GM12873 (cell line): ENCODE measurements at regions not wholly inside any gene's neighbourhood (a gene's known extent, or its start where the extent isn't known, plus 50 kb on each side); places are given as distances from the start of the nearest gene placed in this dataset.

ENCODE experiments used
- CTCF ChIP-seq: IDR thresholded peaks from 2 replicates; pipeline ENCODE4 v1.5.1; 2012; ENCODE audit warnings: low read depth, mild to moderate bottlenecking, moderate library complexity, low read length, control low read depth; ENCODE audit not compliant: insufficient read depth; ENCODE audit errors: missing control alignments

GRCh38 chrX:145484740-145485139 lies 237.4 kb downstream of the SPANXN1 start:
- no peak for TF ChIP-seq CTCF

GRCh38 chrX:145502670-145503069 lies 255.4 kb downstream of the SPANXN1 start:
- no peak for TF ChIP-seq CTCF

GRCh38 chrX:145506214-145506613 lies 258.9 kb downstream of the SPANXN1 start:
- TF ChIP-seq CTCF: no peak

- no peak for TF ChIP-seq CTCF
These were observed 277.6 kb downstream of the SPANXN1 start for GRCh38 chrX:145524931-145525330.

GRCh38 chrX:145532176-145532780 lies 285.0 kb downstream of the SPANXN1 start:
- TF ChIP-seq CTCF: no peak

GRCh38 chrX:145533534-145533933 lies 284.1 kb upstream of the SLITRK2 start:
- no peak for TF ChIP-seq CTCF

GRCh38 chrX:145549496-145549895 lies 268.1 kb upstream of the SLITRK2 start:
- TF ChIP-seq CTCF: no peak

GRCh38 chrX:145552643-145553042 lies 265.0 kb upstream of the SLITRK2 start:
- TF ChIP-seq CTCF: no peak
